Glomerular endothelial cell (primary cell): ENCODE measurements at regions not wholly inside any gene's neighbourhood (a gene's known extent, or its start where the extent isn't known, plus 50 kb on each side); places are given as distances from the start of the nearest gene placed in this dataset.

ENCODE experiments used
- DNase-seq: peaks from one replicate; pipeline ENCODE4 v3.0.0-alpha.2; 2011; ENCODE audit warnings: low read depth, low spot score; ENCODE audit errors: extremely low read depth

- DNase-seq, result no peak
Measured at GRCh38 chr5:124399426-124399961, 346.9 kb downstream of the ZNF608 start.

- DNase-seq, result no peak
Measured at GRCh38 chr5:124398460-124398859, 348.0 kb downstream of the ZNF608 start.

- DNase-seq, result no peak
Measured at GRCh38 chr5:124397317-124397716, 349.1 kb downstream of the ZNF608 start.

GRCh38 chr5:124395926-124396325, 350.5 kb downstream of the ZNF608 start:
- DNase-seq, result no peak

GRCh38 chr5:124395287-124395686, 351.2 kb downstream of the ZNF608 start:
- no peak for DNase-seq

- DNase-seq, result no peak
Measured at GRCh38 chr5:124394700-124395245, 351.7 kb downstream of the ZNF608 start.

GRCh38 chr5:124393584-124394379, 352.7 kb downstream of the ZNF608 start:
- no peak for DNase-seq

GRCh38 chr5:124383693-124384092, 362.7 kb downstream of the ZNF608 start:
- DNase-seq, result no peak

GRCh38 chr5:124377386-124377785, 369.1 kb downstream of the ZNF608 start:
- no peak for DNase-seq

GRCh38 chr5:124373883-124374282, 372.6 kb downstream of the ZNF608 start:
- no peak for DNase-seq

GRCh38 chr5:124372457-124372856, 374.0 kb downstream of the ZNF608 start:
- no peak for DNase-seq

GRCh38 chr5:124371111-124371706, 375.2 kb downstream of the ZNF608 start:
- DNase-seq, result no peak

- DNase-seq, result no peak
Measured at GRCh38 chr5:124370601-124371000, 375.8 kb downstream of the ZNF608 start.

GRCh38 chr5:124365361-124365801, 381.1 kb downstream of the ZNF608 start:
- DNase-seq, result no peak

GRCh38 chr5:124355928-124356327, 390.5 kb downstream of the ZNF608 start:
- DNase-seq, result no peak

GRCh38 chr5:124353016-124353415, 393.4 kb downstream of the ZNF608 start:
- no peak for DNase-seq

- no peak for DNase-seq
Measured at GRCh38 chr5:124352312-124352711, 394.1 kb downstream of the ZNF608 start.

GRCh38 chr5:124349931-124350330, 396.5 kb downstream of the ZNF608 start:
- no peak for DNase-seq

GRCh38 chr5:124343451-124343867, 403.0 kb downstream of the ZNF608 start:
- no peak for DNase-seq

GRCh38 chr5:124342986-124343385, 403.5 kb downstream of the ZNF608 start:
- DNase-seq, result no peak

- no peak for DNase-seq
Measured at GRCh38 chr5:124342584-124342983, 403.9 kb downstream of the ZNF608 start.

GRCh38 chr5:124342027-124342471, 404.4 kb downstream of the ZNF608 start:
- no peak for DNase-seq
